Heart left ventricle (tissue), 16 donors: ENCODE measurements at regions not wholly inside any gene's neighbourhood (a gene's known extent, or its start where the extent isn't known, plus 50 kb on each side); places are given as distances from the start of the nearest gene placed in this dataset.

Experiments
- ATAC-seq, 4 donors: fragments of 200-7000 bp; cut with Tn5 transposase; one replicate each; pipeline ENCODE4 v1.9.1; 2020 to 2022; ENCODE audit warnings: moderate library complexity in 4 of 4, mild to moderate bottlenecking in 3 of 4, moderate number of reproducible peaks in 1 of 4
- DNase-seq, 5 donors: peaks; one replicate each; pipeline ENCODE4 v3.0.0-alpha.2; 2020
- H3K27ac ChIP-seq, 12 donors: fragments of 200-600 bp; sonication (generic) in 4 of 12; one replicate each; pipeline versions ENCODE4 v1.5.0 to v1.8.0; 2016 to 2022; ENCODE audit warnings: mild to moderate bottlenecking in 2 of 12
- H3K27me3 ChIP-seq, 9 donors: fragments of 200-600 bp; sonication (generic) in 2 of 9; one replicate each; pipeline versions ENCODE4 v1.5.1 to v1.8.0; 2016 to 2022; ENCODE audit warnings: mild to moderate bottlenecking in 3 of 9
- H3K36me3 ChIP-seq, 9 donors: fragments of 200-600 bp; sonication (generic) in 2 of 9; one replicate each; pipeline versions ENCODE4 v1.5.0 to v1.8.0; 2018 to 2022; ENCODE audit warnings: mild to moderate bottlenecking in 2 of 9
- H3K4me1 ChIP-seq, 12 donors: fragments of 200-600 bp; sonication (generic) in 4 of 12; one replicate each; pipeline versions ENCODE4 v1.5.0 to v1.8.0; 2016 to 2022; ENCODE audit warnings: mild to moderate bottlenecking in 3 of 12
- H3K4me3 ChIP-seq, 12 donors: fragments of 200-600 bp; sonication (generic) in 4 of 12; one replicate each; pipeline versions ENCODE4 v1.5.0 to v1.8.0; 2017 to 2022; ENCODE audit warnings: mild to moderate bottlenecking in 9 of 12, moderate library complexity in 4 of 12
- H3K9me3 ChIP-seq, 12 donors: fragments of 200-600 bp; sonication (generic) in 4 of 12; one replicate each; pipeline versions ENCODE4 v1.5.0 to v1.8.0; 2016 to 2022; ENCODE audit warnings: mild to moderate bottlenecking in 1 of 12
- CTCF ChIP-seq, 12 donors: fragments of 200-600 bp; sonication (generic) in 4 of 12; IDR thresholded peaks; one replicate each; pipeline versions ENCODE4 v1.5.0 to v1.8.0; 2018 to 2022; ENCODE audit warnings: antibody characterized with exemption in 12 of 12, mild to moderate bottlenecking in 5 of 12
- POLR2A ChIP-seq, 2 donors: fragments of 450-650 bp; IDR thresholded peaks; one replicate each; pipeline ENCODE4 v1.6.1; 2017; ENCODE audit warnings: antibody characterized with exemption in 2 of 2, mild to moderate bottlenecking in 2 of 2, moderate library complexity in 2 of 2
- WGBS, 4 donors: extraction: QIAGEN DNeasy Blood & Tissue Kit in 2 of 4; methylation state at CpG; one replicate each; pipeline versions ENCODE4 v1.1.5 to v1.1.7; 2013 to 2018; 5-methylcytosine and 5-hydroxymethylcytosine counted together
- intact Hi-C, 10 donors: fragments of 100-400 bp; cut with DNase I; formaldehyde crosslinking; loops; one replicate each; pipeline versions ENCODE4 v1.11.1 to v1.14.2; 2022
- donor health status: ischemic (EF 13 %, LVEDD 7.1; RV severe dilation, severe dysfunction).
- donor health status: healthy with polysubstance abuse.
- donor health status: DM: no; HTN: yes; CAD: no.
- donor health status: DM: no; HTN: no; CAD: no.
- donor health status: ischemic (EF 25% LVEDD 6.9; RV normal size, moderate dysfunction).
- donor health status: ischemic (EF 25% LVEDD 5.7; RV mildly dilated, moderate dysfunction).
- donor health status: healthy.
- donor health status: DM: yes; HTN: yes; CAD: no.
- donor health status: ischemic (EF 35%, LVEDD 5.7; RV mildly dilated, moderate dysfunction).
- donor health status: nonischemic (EF 11% LVEDD 7.7; RV severe dilation, severe dysfunction).
- donor health status: DM: yes; HTN: yes; CAD: no.
- donor health status: PGD.
- donor health status: ischemic (EF 29% LVEDD 5.4; RV normal size, mild dysfunction).
- donor health status: nonischemic (EF 23%, LVEDD 6.1; RV moderate dilation, normal function).

GRCh38 chr5:4203146-4203545 lies 607.5 kb downstream of the IRX1 start:
- DNase-seq (no peak), ATAC-seq (no peak)
- 79 to 89% (median 83%) methylated on average over 4 of the region's 4 CpGs for WGBS, 4 donors
- Histone ChIP-seq H3K4me1 (peaks cover 0 to 7% (median 0%) of the 10 kb centered on the region in 12 donors), H3K9me3 (no peaks in the 10 kb centered on the region), H3K27me3 (no peaks in the 10 kb centered on the region), H3K27ac (no peak overlapping the region), H3K36me3 (no peaks in the 10 kb centered on the region), H3K4me3 (no peak overlapping the region)
- intact Hi-C loops = loop anchor here in 1 of 10 donors (10.0 kb wide), 1 partner anchor 638 kb away; no protein-coding TSS in a partner anchor
- TF ChIP-seq POLR2A (IDR thresholded peaks at IDR 0.05) = no peak
- TF ChIP-seq CTCF (IDR thresholded peaks at IDR 0.05) = no peak

- H3K27ac ChIP-seq = no peak overlapping the region
- H3K27me3 ChIP-seq = no peaks in the 10 kb centered on the region
- no peaks in the 10 kb centered on the region for H3K9me3 ChIP-seq
- peaks cover 0 to 7% (median 0%) of the 10 kb centered on the region in 12 donors for H3K4me1 ChIP-seq
- intact Hi-C loops = loop anchor here in 1 of 10 donors (10.0 kb wide), 1 partner anchor 640 kb away; no protein-coding TSS in a partner anchor
- ATAC-seq (no peak), DNase-seq (no peak)
- H3K4me3 ChIP-seq = no peak overlapping the region
- no peaks in the 10 kb centered on the region for H3K36me3 ChIP-seq
- TF ChIP-seq CTCF (IDR thresholded peaks at IDR 0.05) (no peak), POLR2A (IDR thresholded peaks at IDR 0.05) (no peak)
- 63 to 70% (median 65%) methylated on average over 11 of the region's 11 CpGs for WGBS, 4 donors
Measured at GRCh38 chr5:4204276-4205141, 608.9 kb downstream of the IRX1 start.

DNA sequence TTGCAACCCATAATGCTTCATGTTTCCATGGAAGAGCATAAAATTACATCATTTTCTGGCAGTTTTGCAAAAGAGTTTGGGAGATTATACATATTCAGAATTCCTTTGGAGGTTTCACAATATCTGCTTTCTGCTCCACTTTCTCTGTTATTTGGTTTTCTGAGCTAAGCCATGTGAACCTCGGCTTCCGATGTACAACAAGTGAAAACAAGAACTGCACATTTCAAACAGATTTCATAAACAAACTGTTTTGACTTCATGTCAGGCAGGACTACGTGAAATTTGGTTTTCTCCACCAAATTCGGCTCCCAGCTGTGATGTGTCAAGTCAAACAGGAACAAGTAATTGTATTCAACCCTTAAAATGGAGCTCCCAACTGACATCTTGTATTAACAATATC lies 609.8 kb downstream of the IRX1 start:
- TF ChIP-seq CTCF (IDR thresholded peaks at IDR 0.05) (no peak), POLR2A (IDR thresholded peaks at IDR 0.05) (no peak)
- WGBS, 4 donors = 40 to 60% (median 55%) methylated on average over 4 of the region's 4 CpGs
- no peaks in the 10 kb centered on the region for H3K27me3 ChIP-seq
- H3K4me3 ChIP-seq = no peak overlapping the region
- peak overlapping the region in 6 of 12 donors; percentile 8 to 42 (median 24) for H3K27ac ChIP-seq
- no peak for DNase-seq
- intact Hi-C loops = loop anchor here in 1 of 10 donors (10.0 kb wide), 1 partner anchor 641 kb away; no protein-coding TSS in a partner anchor
- H3K36me3 ChIP-seq = no peaks in the 10 kb centered on the region
- peaks cover 0 to 7% (median 0%) of the 10 kb centered on the region in 12 donors for H3K4me1 ChIP-seq
- ATAC-seq = peak in 2 of 4 donors; percentile 18 to 39
- H3K9me3 ChIP-seq = no peaks in the 10 kb centered on the region

DNA sequence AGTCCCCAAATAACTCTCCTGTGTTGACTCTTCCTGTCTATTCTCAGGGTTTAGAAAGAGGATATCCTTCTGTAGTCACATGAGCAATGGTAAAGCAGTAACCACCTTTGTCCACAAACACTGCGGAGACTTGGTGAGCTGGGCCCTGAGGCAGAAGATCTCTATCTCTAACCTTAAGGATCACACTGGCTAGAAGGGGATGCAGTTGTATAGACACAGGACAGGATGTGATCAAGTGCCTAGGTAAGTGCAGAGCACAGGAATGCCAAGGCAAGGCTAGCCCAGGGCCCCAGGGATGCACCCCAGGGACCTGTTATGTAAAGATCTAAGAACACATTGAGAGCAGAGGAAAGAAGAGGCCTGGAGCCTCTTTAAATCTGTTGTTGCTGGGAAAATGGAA lies 610.5 kb downstream of the IRX1 start:
- 76 to 86% (median 78%) methylated on average over 1 of the region's 1 CpG for WGBS, 4 donors
- Histone ChIP-seq H3K9me3 (no peaks in the 10 kb centered on the region), H3K36me3 (no peaks in the 10 kb centered on the region), H3K27ac (peak overlapping the region in 4 of 12 donors; percentile 8 to 42 (median 21)), H3K4me3 (no peak overlapping the region), H3K4me1 (peaks cover 0 to 7% (median 0%) of the 10 kb centered on the region in 12 donors), H3K27me3 (no peaks in the 10 kb centered on the region)
- DNase-seq = no peak
- intact Hi-C loops = loop anchor here in 1 of 10 donors (10.0 kb wide), 1 partner anchor 641 kb away; no protein-coding TSS in a partner anchor
- ATAC-seq = no peak
- TF ChIP-seq POLR2A (IDR thresholded peaks at IDR 0.05) = no peak
